Putamen (tissue), 1 donor: ENCODE measurements at regions not wholly inside any gene's neighbourhood (a gene's known extent, or its start where the extent isn't known, plus 50 kb on each side); places are given as distances from the start of the nearest gene placed in this dataset.

Experiments
- DNase-seq: peaks from one replicate; pipeline ENCODE4 v3.0.0-alpha.2; 2016; ENCODE audit warnings: low spot score

- DNase-seq, result no peak
Measured at GRCh38 chr1:217373761-217374701, 256.9 kb downstream of the GPATCH2 start.

- DNase-seq, result no peak
Measured at GRCh38 chr1:217372049-217372970, 258.6 kb downstream of the GPATCH2 start.

GRCh38 chr1:217370757-217371156 is 260.1 kb downstream of the GPATCH2 start:
- no peak for DNase-seq

- DNase-seq, result no peak
Measured at GRCh38 chr1:217369996-217370551, 260.8 kb downstream of the GPATCH2 start.

- DNase-seq, result no peak
Measured at GRCh38 chr1:217369271-217369981, 261.5 kb downstream of the GPATCH2 start.

- DNase-seq, result no peak
Measured at GRCh38 chr1:217364220-217364619, 266.7 kb downstream of the GPATCH2 start.

GRCh38 chr1:217363319-217363718 is 267.6 kb downstream of the GPATCH2 start:
- DNase-seq, result no peak

GRCh38 chr1:217360510-217360909 is 270.4 kb downstream of the GPATCH2 start:
- no peak for DNase-seq

- no peak for DNase-seq
Measured at GRCh38 chr1:217354895-217355294, 276.0 kb downstream of the GPATCH2 start.

- no peak for DNase-seq
Measured at GRCh38 chr1:217348960-217349664, 281.8 kb downstream of the GPATCH2 start.

GRCh38 chr1:217344712-217345111 is 286.2 kb downstream of the GPATCH2 start:
- no peak for DNase-seq

GRCh38 chr1:217343907-217344306 is 287.0 kb downstream of the GPATCH2 start:
- DNase-seq, result no peak

- no peak for DNase-seq
Measured at GRCh38 chr1:217342105-217342504, 288.8 kb downstream of the GPATCH2 start.

GRCh38 chr1:217336724-217337123 is 294.2 kb downstream of the GPATCH2 start:
- DNase-seq, result no peak

GRCh38 chr1:217333939-217334338 is 297.0 kb downstream of the GPATCH2 start:
- DNase-seq, result peak; percentile 4

- peak; percentile 6 for DNase-seq
Measured at GRCh38 chr1:217332431-217333065, 298.3 kb downstream of the GPATCH2 start.

- DNase-seq, result no peak
Measured at GRCh38 chr1:217331698-217332097, 299.2 kb downstream of the GPATCH2 start.

- no peak for DNase-seq
Measured at GRCh38 chr1:217327901-217328300, 303.0 kb downstream of the GPATCH2 start.

- no peak for DNase-seq
Measured at GRCh38 chr1:217322834-217323233, 308.1 kb downstream of the GPATCH2 start.

GRCh38 chr1:217315346-217315745 is 315.5 kb downstream of the GPATCH2 start:
- DNase-seq, result no peak

- DNase-seq, result no peak
Measured at GRCh38 chr1:217313096-217313495, 317.8 kb downstream of the GPATCH2 start.
